ENCODE measurements at regions not wholly inside any gene's neighbourhood (a gene's known extent, or its start where the extent isn't known, plus 50 kb on each side); places are given as distances from the start of the nearest gene placed in this dataset.

DNA sequence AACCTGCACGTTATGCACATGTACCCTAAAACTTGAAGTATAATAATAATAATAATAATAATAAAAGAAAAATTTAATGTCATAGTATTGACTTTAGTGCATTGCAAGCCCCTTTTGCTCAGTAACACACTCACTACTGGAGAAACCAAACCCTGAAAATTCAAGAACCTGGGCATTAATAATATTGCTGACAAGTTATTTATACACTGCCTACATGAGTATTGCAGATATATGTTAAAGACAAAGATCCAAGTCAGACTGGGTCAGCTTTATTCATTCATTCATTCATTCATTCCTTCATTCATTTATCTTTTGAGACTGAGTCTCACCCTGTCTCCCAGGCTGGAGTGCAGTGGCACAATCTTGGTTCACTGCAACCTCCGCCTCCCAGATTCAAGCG lies 1711.2 kb downstream of the TP53TG3F start:
- DNase-seq, result no peak

- DNase-seq, result no peak
These were observed 1711.7 kb downstream of the TP53TG3F start for GRCh38 chr16:35171106-35171505.

GRCh38 chr16:35173295-35173694 lies 1713.9 kb downstream of the TP53TG3F start:
- no peak for DNase-seq

GRCh38 chr16:35174016-35174415 lies 1714.6 kb downstream of the TP53TG3F start:
- DNase-seq, result no peak

DNA sequence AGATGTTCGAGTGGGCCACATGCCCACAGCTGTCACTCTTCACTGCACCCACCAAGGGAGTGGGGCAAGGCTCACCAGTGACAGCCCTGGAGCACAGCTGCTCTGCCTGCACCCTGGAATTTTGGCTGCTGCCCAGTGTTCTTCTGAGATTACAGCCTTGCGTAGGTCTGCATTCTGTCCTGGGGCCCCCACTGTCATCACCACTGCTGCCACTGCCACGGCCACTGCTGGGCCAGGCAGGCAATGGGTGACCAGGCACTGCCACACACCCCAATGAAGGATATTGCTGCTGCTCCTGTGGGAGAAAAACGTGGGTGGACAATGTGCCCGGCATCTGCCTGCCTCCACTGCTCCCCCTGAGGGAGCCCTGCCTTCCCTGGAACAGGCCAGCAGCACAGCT lies 1717.0 kb downstream of the TP53TG3F start:
- DNase-seq, result no peak

DNA sequence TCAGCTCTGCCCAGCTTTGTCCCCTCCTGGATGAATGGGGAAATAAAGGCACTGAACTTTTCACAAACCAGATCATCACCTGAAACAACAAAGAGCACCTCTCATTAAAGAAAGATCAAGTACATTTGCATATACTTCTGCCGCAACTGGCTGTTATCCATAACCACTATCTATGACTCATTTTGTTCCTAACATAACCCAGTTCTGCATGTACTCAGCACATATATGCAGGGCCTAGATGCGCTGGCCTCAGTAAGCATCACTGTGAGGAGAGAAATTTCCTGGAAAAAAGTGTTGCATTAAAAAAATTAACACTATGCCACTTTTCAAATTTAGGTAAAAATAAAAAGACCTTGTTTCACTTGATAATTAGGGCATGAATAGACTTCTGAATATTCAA lies 1718.4 kb downstream of the TP53TG3F start:
- no peak for DNase-seq

DNA sequence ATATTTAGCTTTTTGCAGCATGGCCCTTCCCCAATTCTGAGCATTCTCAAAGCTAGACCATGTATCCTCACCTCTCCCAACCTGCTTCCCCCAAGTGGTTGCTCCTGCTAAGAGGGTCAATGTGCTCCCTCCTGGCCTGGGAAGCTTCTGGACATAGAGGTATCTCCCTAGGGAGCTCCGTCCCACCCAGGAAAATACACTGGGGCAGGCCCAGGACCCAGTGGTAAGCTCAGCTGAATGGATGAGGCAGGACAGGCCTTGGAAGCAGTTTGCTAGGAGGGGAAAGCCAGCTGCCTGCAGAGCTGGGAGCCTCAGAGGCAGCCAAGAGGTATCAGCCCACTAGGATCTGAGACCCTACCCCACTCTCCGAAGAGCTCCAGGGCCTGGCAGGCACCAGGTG lies 1721.6 kb downstream of the TP53TG3F start:
- DNase-seq, result no peak

DNA sequence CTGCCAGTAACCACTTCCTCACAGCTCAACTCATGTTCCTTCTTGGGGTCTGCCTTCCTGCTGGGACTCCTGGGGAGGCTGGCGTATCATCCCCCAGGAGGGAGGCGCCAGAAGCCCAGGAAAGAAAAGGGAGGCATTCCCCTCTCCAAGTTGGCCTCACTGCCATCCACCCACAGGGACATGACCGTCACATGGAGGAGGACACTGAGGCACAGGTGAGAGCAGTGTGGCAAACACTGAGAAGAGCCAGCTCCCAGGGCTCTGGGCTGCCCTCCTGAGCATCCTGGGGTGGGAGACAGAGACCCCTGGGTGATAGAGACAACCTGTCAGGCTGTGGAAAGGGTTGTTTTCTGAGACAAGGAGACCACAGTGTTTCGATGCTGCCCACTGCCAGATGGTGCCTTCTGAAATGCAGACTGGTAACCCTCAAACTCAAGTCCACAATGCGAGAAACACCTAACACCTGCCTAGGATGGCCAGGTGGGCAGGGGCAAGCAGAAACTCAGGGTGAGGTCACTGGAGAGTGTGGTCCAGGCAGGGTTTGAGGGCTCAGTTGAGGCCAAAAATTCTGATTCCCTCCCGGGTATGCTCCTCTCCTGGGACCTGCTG lies 1722.1 kb downstream of the TP53TG3F start:
- DNase-seq, result no peak

DNA sequence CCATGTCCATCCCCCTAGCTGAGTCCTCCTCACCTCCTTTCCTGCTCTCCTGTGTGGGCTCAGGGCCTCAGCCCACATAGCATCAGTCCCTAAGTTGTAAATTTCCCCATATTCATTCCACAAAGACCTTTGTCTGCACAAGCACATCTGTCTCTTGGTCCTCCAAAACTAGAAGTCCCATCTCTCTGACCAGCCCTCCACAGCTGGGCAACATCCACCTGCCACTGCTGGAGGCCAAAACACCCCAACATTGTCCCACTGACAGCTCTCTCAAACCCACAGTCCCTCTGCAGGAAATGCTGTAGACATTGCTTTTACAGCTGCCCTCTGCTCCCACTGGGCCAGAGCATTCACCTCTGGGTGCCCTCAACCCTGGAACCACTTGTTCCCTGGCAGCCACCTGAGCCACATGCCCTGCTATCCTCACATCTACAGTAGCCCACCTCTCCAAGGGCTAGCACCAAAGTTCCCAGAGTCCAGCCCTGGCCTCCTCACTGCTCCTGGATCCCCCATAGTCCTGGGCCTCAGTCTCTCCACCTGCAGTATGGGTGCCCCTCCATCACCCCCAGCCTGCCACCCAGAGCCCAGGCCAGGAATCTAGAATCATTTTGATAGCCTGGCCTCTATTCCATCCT lies 1722.7 kb downstream of the TP53TG3F start:
- no peak for DNase-seq

GRCh38 chr16:35182943-35183550 lies 1723.6 kb downstream of the TP53TG3F start:
- no peak for DNase-seq

GRCh38 chr16:35184356-35184870 lies 1725.0 kb downstream of the TP53TG3F start:
- no peak for DNase-seq

GRCh38 chr16:35185366-35186044 lies 1726.1 kb downstream of the TP53TG3F start:
- no peak for DNase-seq

DNA sequence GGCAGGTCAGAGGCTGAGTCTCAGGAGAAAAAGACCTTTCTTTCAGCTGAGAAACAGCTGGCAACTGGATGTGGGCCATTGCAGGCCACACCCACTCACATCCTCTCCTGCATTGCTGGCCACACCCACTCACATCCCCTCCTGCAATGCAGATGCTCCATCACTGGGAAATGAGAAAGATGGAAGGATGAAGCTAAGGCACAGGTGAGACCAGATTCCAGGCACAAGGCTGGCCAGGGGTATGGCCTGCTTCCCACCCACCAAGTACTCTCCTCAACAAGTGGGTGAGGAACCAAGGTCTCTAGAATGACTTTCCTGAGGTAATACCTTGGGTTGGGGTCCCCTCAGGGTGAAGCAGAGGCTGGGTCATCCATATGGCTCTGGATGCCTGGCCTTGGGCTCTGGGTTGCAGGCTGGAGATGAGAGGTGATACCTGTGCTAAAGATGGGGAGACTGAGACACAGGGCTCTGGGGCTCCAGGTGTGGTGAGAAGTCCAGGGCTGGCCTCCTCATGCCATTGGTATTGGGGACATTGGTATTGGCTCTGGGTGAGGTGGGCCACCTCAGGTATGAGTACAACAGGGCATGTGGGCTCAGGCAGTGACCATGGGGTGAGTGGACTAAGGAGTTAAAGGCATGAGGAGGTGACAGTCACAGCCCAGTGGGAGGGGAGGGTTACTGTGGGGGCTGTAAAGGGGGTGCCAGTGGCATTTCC lies 1726.8 kb downstream of the TP53TG3F start:
- no peak for DNase-seq

DNA sequence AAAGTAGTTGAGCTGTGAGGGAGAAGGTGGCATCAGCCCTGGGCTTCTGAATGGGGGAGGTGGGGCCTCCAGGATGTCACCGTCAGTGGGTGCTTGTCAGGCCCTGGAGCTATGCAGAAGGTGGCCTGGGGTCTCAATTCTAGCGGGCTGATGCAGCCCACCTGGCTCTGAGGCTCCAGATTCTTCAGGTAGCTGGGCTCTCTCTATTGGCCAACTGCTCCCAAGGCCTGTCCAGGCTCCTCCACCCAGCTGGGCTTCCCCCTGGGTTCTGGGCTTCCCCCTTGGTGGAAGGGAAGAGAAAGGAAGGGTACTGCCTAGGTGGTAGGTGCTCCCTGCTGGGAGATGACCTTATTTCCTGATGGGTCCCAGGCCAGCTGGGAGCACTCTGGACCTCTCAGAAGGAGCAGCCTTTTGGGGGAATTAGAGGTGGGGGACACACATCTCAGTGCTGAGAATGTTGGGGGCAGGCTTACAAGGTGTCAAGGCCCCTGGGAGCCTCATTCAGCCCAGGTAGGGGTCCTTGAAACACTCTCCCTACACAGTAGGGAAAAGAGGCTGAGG lies 1728.3 kb downstream of the TP53TG3F start:
- no peak for DNase-seq

- peak in 1 of 2 experiments; percentile 3 for DNase-seq
These were observed 1729.1 kb downstream of the TP53TG3F start for GRCh38 chr16:35188288-35189155.

GRCh38 chr16:35192993-35193392 lies 1733.6 kb downstream of the TP53TG3F start:
- DNase-seq, result no peak

- DNase-seq, result no peak
These were observed 1734.5 kb downstream of the TP53TG3F start for GRCh38 chr16:35193956-35194355.

DNA sequence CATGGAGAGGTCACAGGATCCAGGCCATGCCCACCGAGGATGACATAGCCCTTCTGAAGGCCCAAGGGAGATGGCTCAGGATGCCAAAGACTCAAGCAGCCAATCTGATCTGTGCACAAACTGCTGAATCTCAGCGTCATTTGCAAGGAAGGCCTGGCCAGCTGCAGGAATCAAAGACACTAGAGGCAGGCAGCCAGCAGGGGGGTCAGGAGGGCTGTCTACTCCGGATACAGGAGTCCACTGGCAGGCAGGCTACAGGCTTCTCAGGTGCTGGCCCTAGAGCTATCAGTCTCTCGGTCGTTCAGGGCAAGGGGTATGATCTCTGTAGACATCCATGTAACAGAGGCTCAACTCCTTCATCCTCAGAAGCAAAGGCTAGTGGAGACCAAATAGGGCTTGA lies 1735.3 kb downstream of the TP53TG3F start:
- no peak for DNase-seq

DNA sequence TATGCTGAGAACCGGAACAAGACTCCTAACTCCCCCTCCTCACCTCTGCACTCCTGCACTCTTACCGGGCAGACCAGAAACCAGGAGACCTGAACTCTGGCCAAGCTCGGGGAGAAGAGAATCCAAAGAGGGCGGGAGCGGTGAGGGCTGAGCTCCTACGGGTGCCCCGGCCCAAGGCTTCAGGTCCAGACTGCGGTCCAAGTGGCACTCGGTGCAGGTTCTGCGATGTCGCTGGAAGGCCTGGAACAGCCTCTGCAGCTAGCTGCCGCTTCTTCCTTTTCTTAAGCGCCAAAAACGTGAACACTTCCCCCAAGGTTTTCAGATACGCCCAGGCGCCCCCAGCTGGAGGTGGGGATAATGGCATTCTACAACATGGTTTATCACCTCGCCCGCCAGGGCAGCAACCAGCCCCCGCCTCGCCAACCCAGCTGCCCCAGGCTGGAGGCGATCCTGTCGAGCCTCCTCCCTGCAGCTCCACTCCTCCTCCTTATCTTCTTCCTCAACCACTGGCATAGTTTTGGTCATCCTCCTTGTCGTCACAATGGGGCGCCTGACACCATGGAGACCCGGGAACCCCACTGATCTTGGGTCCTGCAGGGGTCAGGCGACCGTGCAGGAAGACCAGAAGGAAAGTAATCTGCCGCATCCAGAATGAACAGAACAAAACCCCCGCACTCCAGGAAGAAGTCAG lies 1735.9 kb downstream of the TP53TG3F start:
- no peak for DNase-seq

DNA sequence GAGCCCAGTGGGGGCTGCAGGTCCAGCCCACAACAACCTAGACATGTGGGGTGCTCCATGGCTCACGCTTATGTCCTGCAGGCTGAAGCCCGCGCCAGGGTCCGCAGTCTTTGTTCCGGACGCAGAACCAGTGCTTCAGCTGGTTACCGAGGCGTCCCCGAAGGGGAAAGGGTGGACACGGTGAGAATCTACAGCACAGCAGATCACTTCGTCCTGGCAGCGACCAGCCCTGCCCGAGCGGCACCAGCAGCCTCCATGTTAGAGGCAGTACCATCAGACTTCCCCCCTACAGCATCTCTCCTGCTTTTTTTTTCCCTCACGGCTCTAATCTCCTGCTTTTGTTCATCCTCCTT lies 1736.4 kb downstream of the TP53TG3F start:
- DNase-seq, result no peak

DNA sequence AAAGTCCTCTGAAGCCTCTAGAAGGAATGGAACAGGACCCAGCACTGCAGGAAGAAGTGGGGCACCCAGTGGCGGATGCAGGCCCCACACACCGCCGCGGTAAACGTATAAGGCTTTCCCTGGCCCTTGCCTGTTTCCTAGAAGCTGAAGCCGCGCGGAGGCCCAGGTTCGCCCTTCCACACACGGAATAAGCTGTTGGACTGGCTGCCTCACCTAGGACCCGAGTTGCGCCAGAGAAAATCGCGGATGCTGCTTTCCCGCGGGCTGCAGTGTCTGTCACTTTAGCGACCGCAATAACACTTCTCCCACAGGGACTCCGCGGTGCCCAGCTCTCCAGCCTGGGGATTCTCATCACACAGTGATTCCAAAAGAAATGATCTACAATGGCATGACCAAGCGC lies 1736.9 kb downstream of the TP53TG3F start:
- DNase-seq, result no peak

All from SW 1271 (cell line).